ENCODE measurements at regions not wholly inside any gene's neighbourhood (a gene's known extent, or its start where the extent isn't known, plus 50 kb on each side); places are given as distances from the start of the nearest gene placed in this dataset.

DNA sequence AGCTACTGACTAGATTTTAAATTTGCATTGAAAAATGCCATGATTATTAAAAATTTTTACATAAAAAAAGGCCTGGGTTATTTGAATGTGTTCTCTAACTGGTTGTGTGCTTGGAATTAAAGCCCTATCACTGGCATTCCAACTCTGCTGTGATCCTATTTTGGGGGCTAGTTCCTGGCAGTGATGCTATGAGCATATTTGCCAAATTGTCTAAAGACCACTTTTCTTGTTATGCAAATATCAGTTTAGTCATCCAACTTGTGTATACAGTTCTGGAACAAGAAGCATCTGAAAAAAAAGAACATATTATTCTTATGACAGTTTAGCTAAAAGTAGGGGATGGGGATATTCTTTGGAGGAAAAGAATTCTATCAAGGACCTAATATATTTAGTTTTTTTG, 243.4 kb upstream of the ZNF717 start (continued):
- TF ChIP-seq, protein P1, sequence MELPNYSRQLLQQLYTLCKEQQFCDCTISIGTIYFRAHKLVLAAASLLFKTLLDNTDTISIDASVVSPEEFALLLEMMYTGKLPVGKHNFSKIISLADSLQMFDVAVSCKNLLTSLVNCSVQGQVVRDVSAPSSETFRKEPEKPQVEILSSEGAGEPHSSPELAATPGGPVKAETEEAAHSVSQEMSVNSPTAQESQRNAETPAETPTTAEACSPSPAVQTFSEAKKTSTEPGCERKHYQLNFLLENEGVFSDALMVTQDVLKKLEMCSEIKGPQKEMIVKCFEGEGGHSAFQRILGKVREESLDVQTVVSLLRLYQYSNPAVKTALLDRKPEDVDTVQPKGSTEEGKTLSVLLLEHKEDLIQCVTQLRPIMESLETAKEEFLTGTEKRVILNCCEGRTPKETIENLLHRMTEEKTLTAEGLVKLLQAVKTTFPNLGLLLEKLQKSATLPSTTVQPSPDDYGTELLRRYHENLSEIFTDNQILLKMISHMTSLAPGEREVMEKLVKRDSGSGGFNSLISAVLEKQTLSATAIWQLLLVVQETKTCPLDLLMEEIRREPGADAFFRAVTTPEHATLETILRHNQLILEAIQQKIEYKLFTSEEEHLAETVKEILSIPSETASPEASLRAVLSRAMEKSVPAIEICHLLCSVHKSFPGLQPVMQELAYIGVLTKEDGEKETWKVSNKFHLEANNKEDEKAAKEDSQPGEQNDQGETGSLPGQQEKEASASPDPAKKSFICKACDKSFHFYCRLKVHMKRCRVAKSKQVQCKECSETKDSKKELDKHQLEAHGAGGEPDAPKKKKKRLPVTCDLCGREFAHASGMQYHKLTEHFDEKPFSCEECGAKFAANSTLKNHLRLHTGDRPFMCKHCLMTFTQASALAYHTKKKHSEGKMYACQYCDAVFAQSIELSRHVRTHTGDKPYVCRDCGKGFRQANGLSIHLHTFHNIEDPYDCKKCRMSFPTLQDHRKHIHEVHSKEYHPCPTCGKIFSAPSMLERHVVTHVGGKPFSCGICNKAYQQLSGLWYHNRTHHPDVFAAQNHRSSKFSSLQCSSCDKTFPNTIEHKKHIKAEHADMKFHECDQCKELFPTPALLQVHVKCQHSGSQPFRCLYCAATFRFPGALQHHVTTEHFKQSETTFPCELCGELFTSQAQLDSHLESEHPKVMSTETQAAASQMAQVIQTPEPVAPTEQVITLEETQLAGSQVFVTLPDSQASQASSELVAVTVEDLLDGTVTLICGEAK (IDR thresholded peaks at IDR 0.05) = no peak
- TF ChIP-seq, protein P1 (CRISPR knock-in tag; IDR thresholded peaks at IDR 0.05) = no peak
- TF ChIP-seq ZNF696 (CRISPR knock-in tag; conservative IDR thresholded peaks at IDR 0.05) = no peak
- no peak for TF ChIP-seq RAD51 (IDR thresholded peaks at IDR 0.05; ENCODE audit: borderline replicate concordance, low read depth)
- TF ChIP-seq KDM1A (IDR thresholded peaks at IDR 0.05) = no peak
- TF ChIP-seq HNRNPL (IDR thresholded peaks at IDR 0.05; ENCODE audit: low read depth, low read length) = no peak

Data from K562 (cell line).